HG02973 (cell line): ENCODE measurements at regions not wholly inside any gene's neighbourhood (a gene's known extent, or its start where the extent isn't known, plus 50 kb on each side); places are given as distances from the start of the nearest gene placed in this dataset.

Experiments used
- ATAC-seq: cut with Tn5 transposase; IDR thresholded peaks from one replicate; pipeline ENCODE4 v1.9.1; 2021; ENCODE audit warnings: moderate library complexity; ENCODE audit not compliant: unreplicated experiment

- no peak for ATAC-seq
These were observed 1183.2 kb upstream of the ACVR2A start for GRCh38 chr2:146661473-146662096.

- ATAC-seq, result no peak
These were observed 1184.9 kb upstream of the ACVR2A start for GRCh38 chr2:146659976-146660375.

- ATAC-seq, result no peak
These were observed 1192.5 kb upstream of the ACVR2A start for GRCh38 chr2:146652311-146652710.

- ATAC-seq, result no peak
These were observed 1193.5 kb upstream of the ACVR2A start for GRCh38 chr2:146651361-146651760.

- ATAC-seq, result no peak
These were observed 1202.8 kb upstream of the ACVR2A start for GRCh38 chr2:146642066-146642465.

- no peak for ATAC-seq
These were observed 1210.4 kb upstream of the ACVR2A start for GRCh38 chr2:146634230-146635097.

- ATAC-seq, result no peak
These were observed 1211.7 kb upstream of the ACVR2A start for GRCh38 chr2:146633159-146633558.

- no peak for ATAC-seq
These were observed 1212.1 kb upstream of the ACVR2A start for GRCh38 chr2:146632707-146633106.

GRCh38 chr2:146624430-146625160 is 1220.2 kb upstream of the ACVR2A start:
- no peak for ATAC-seq

- no peak for ATAC-seq
These were observed 1221.1 kb upstream of the ACVR2A start for GRCh38 chr2:146623771-146624170.

GRCh38 chr2:146621656-146622055 is 1223.2 kb upstream of the ACVR2A start:
- ATAC-seq, result no peak

- ATAC-seq, result no peak
These were observed 1229.1 kb upstream of the ACVR2A start for GRCh38 chr2:146615778-146616177.

- ATAC-seq, result no peak
These were observed 1236.3 kb upstream of the ACVR2A start for GRCh38 chr2:146608490-146608889.

GRCh38 chr2:146604521-146604920 is 1240.3 kb upstream of the ACVR2A start:
- no peak for ATAC-seq

- ATAC-seq, result no peak
These were observed 1242.0 kb upstream of the ACVR2A start for GRCh38 chr2:146602856-146603255.

GRCh38 chr2:146602383-146602782 is 1242.4 kb upstream of the ACVR2A start:
- no peak for ATAC-seq

GRCh38 chr2:146598791-146599190 is 1246.0 kb upstream of the ACVR2A start:
- no peak for ATAC-seq

GRCh38 chr2:146597291-146597690 is 1247.5 kb upstream of the ACVR2A start:
- ATAC-seq, result no peak

GRCh38 chr2:146591908-146592307 is 1252.9 kb upstream of the ACVR2A start:
- ATAC-seq, result no peak

GRCh38 chr2:146587291-146587713 is 1257.5 kb upstream of the ACVR2A start:
- no peak for ATAC-seq

GRCh38 chr2:146584316-146584715 is 1260.5 kb upstream of the ACVR2A start:
- ATAC-seq, result no peak
